ENCODE measurements at regions not wholly inside any gene's neighbourhood (a gene's known extent, or its start where the extent isn't known, plus 50 kb on each side); places are given as distances from the start of the nearest gene placed in this dataset.

DNA sequence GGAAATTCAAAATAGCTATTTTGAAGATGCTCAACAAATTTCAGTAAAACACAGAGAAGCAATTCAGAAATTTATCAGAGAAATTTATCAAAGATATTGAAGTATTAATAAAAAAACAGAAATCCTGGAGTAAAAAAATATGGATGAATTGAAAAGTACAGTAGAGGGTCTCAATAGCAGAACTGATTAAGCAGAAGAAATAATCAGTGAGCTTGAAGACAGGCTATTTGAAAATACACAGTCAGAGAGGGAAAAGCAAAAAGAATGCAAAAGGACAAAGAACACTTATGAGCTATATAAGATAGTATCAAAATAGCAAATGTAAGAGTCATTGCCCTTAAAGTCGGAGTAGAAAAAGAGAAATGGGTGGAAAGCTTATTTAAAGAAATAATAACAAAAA, 107.9 kb upstream of the PPP2R2B start:
- intact Hi-C loops (cut with DNase I) = no loop called here
- Histone ChIP-seq H3K4me1 (no peaks in the 10 kb centered on the region), H3K27ac (no peak overlapping the region), H3K4me3 (no peak overlapping the region), H3K9me3 (peaks cover 0 to 4% (median 0%) of the 10 kb centered on the region in 4 donors), H3K36me3 (no peaks in the 10 kb centered on the region), H3K27me3 (no peaks in the 10 kb centered on the region)
- 78 to 89% methylated on average over 1 of the region's 1 CpG for WGBS, 2 donors
- TF ChIP-seq POLR2AphosphoS5 (IDR thresholded peaks at IDR 0.05) (no peak), POLR2A (IDR thresholded peaks at IDR 0.05) (no peak), EP300 (IDR thresholded peaks at IDR 0.05) (no peak), CTCF (IDR thresholded peaks at IDR 0.05) (no peak)
- DNase-seq = no peak

DNA sequence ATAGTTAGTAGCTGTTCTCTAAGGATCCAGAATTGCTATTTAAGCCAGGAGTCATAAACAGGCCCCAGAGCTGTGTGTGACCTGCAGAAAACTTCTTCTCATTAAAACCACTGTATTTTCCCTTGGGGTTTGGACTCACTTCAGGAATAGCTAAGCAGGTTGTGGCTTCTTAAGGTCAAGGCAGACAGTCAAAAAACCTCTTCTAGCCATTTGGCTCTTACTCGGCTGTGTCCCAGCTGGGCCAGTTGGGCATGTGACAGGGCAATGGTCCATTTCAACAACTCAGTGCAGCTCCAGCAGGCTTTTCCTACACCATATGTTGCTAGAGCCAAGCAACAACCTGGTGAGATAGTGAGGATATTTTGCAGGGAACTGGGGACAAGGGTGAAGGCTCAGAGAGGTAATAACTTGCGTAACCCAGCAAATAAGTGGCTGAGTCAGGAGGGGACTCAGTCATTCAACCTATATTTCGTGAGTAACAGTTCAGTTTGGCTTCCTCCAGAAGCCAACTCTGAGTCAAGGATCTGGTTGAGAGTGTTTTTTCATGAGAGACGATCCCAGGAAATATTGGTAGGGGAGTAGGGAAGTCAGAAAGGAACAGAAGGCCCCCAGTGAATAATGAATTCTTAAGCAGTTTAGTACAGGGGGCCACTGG, 115.4 kb upstream of the PPP2R2B start:
- no peaks in the 10 kb centered on the region for H3K4me1 ChIP-seq
- 64 to 72% methylated on average over 4 of the region's 4 CpGs for WGBS, 2 donors
- no peaks in the 10 kb centered on the region for H3K27me3 ChIP-seq
- H3K27ac ChIP-seq = no peak overlapping the region
- intact Hi-C loops (cut with DNase I) = no loop called here
- no peak for DNase-seq
- H3K9me3 ChIP-seq = peaks cover 0 to 2% (median 0%) of the 10 kb centered on the region in 4 donors
- no peaks in the 10 kb centered on the region for H3K36me3 ChIP-seq
- no peak for TF ChIP-seq EP300 (IDR thresholded peaks at IDR 0.05)
- H3K4me3 ChIP-seq = no peak overlapping the region

GRCh38 chr5:146995878-146996277, 117.3 kb upstream of the PPP2R2B start:
- intact Hi-C loops (cut with DNase I) = no loop called here
- TF ChIP-seq EP300 (IDR thresholded peaks at IDR 0.05) (no peak), POLR2A (IDR thresholded peaks at IDR 0.05) (no peak), CTCF (IDR thresholded peaks at IDR 0.05) (no peak), POLR2AphosphoS5 (IDR thresholded peaks at IDR 0.05) (no peak)

GRCh38 chr5:147015405-147015804, 136.8 kb upstream of the PPP2R2B start:
- peaks cover 0 to 29% (median 22%) of the 10 kb centered on the region in 4 donors for H3K4me1 ChIP-seq
- intact Hi-C loops (cut with DNase I) = no loop called here
- H3K9me3 ChIP-seq = no peaks in the 10 kb centered on the region
- H3K4me3 ChIP-seq = no peak overlapping the region
- no peaks in the 10 kb centered on the region for H3K27me3 ChIP-seq
- 91% methylated on average over 3 of the region's 3 CpGs for whole genome bisulfite sequencing, 2 donors
- no peak overlapping the region for H3K27ac ChIP-seq
- H3K36me3 ChIP-seq = no peaks in the 10 kb centered on the region
- no peak for TF ChIP-seq CTCF (IDR thresholded peaks at IDR 0.05)
- no peak for TF ChIP-seq POLR2A (IDR thresholded peaks at IDR 0.05)
- TF ChIP-seq POLR2AphosphoS5 (IDR thresholded peaks at IDR 0.05) = no peak
- TF ChIP-seq EP300 (IDR thresholded peaks at IDR 0.05) = no peak
- no peak for DNase-seq

More at GRCh38 chr5:146995878-146996277, 117.3 kb upstream of the PPP2R2B start:
- 33 to 76% methylated on average over 1 of the region's 1 CpG for WGBS, 2 donors
- Histone ChIP-seq H3K27ac (no peak overlapping the region), H3K4me3 (no peak overlapping the region), H3K9me3 (peaks cover 0 to 2% (median 0%) of the 10 kb centered on the region in 4 donors), H3K36me3 (no peaks in the 10 kb centered on the region), H3K4me1 (no peaks in the 10 kb centered on the region), H3K27me3 (no peaks in the 10 kb centered on the region)
- no peak for DNase-seq

DNA sequence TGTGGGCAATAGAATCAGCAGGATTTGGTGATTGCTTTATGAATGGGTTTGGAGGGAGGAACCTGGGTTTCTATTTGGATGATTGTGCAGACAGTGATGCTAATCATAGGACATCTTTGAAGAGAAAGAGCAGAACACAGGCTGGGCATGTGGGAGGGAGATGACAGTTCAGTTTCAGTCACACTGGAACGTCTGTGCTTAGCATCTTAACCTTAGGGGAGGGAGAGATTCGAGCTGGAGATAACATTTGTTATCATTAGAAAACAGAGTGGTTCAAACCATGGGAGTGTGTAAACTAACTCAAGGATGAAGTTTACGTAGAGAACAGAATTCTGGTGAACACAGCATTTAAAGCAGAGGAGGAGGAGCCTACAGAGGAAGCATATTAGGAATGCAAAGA, 138.6 kb upstream of the PPP2R2B start:
- no peak for TF ChIP-seq EP300 (IDR thresholded peaks at IDR 0.05)
- no peak for TF ChIP-seq CTCF (IDR thresholded peaks at IDR 0.05)
- no peak for TF ChIP-seq POLR2A (IDR thresholded peaks at IDR 0.05)
- TF ChIP-seq POLR2AphosphoS5 (IDR thresholded peaks at IDR 0.05) = no peak
- Histone ChIP-seq H3K9me3 (no peaks in the 10 kb centered on the region), H3K4me1 (peaks cover 0 to 29% (median 22%) of the 10 kb centered on the region in 4 donors), H3K27me3 (no peaks in the 10 kb centered on the region), H3K36me3 (no peaks in the 10 kb centered on the region), H3K27ac (no peak overlapping the region), H3K4me3 (no peak overlapping the region)
- DNase-seq = no peak
- intact Hi-C loops (cut with DNase I) = no loop called here
- WGBS, 2 donors = 11 to 14% methylated on average over 3 of the region's 3 CpGs
